ENCODE measurements at regions not wholly inside any gene's neighbourhood (a gene's known extent, or its start where the extent isn't known, plus 50 kb on each side); places are given as distances from the start of the nearest gene placed in this dataset.

GRCh38 chr3:160150525-160150924 lies 74.7 kb upstream of the C3orf80 start:
- H3K4me3 ChIP-seq = no peak overlapping the region
- H3K4me1 ChIP-seq (replicated peaks) = no peaks in the 10 kb centered on the region
- H3K36me3 ChIP-seq = no peaks in the 10 kb centered on the region
- no peaks in the 10 kb centered on the region for H3K27me3 ChIP-seq (replicated peaks)
- no peak overlapping the region for H3K27ac ChIP-seq
- H3K9me3 ChIP-seq (replicated peaks) = no peaks in the 10 kb centered on the region
- DNase-seq (ENCODE audit: low read depth in 1 of 2, low spot score in 2 of 2) = no peak

GRCh38 chr3:160152638-160153037 lies 72.6 kb upstream of the C3orf80 start:
- no peaks in the 10 kb centered on the region for H3K27me3 ChIP-seq (replicated peaks)
- DNase-seq (ENCODE audit: low read depth in 1 of 2, low spot score in 2 of 2) = no peak
- H3K4me1 ChIP-seq (replicated peaks) = no peaks in the 10 kb centered on the region
- no peak overlapping the region for H3K4me3 ChIP-seq
- no peaks in the 10 kb centered on the region for H3K36me3 ChIP-seq
- H3K27ac ChIP-seq = no peak overlapping the region
- no peaks in the 10 kb centered on the region for H3K9me3 ChIP-seq (replicated peaks)

GRCh38 chr3:160154033-160154432 lies 71.2 kb upstream of the C3orf80 start:
- no peak overlapping the region for H3K27ac ChIP-seq
- no peak for DNase-seq (ENCODE audit: low read depth in 1 of 2, low spot score in 2 of 2)
- H3K9me3 ChIP-seq (replicated peaks) = no peaks in the 10 kb centered on the region
- no peak overlapping the region for H3K4me3 ChIP-seq
- no peaks in the 10 kb centered on the region for H3K27me3 ChIP-seq (replicated peaks)
- H3K4me1 ChIP-seq (replicated peaks) = no peaks in the 10 kb centered on the region
- H3K36me3 ChIP-seq = no peaks in the 10 kb centered on the region

GRCh38 chr3:160154596-160154995 lies 70.6 kb upstream of the C3orf80 start:
- no peak for DNase-seq (ENCODE audit: low read depth in 1 of 2, low spot score in 2 of 2)
- no peaks in the 10 kb centered on the region for H3K36me3 ChIP-seq
- no peak overlapping the region for H3K4me3 ChIP-seq
- H3K4me1 ChIP-seq (replicated peaks) = no peaks in the 10 kb centered on the region
- H3K9me3 ChIP-seq (replicated peaks) = no peaks in the 10 kb centered on the region
- no peaks in the 10 kb centered on the region for H3K27me3 ChIP-seq (replicated peaks)
- H3K27ac ChIP-seq = no peak overlapping the region

- Histone ChIP-seq H3K27me3 (replicated peaks) (no peaks in the 10 kb centered on the region), H3K4me1 (replicated peaks) (no peaks in the 10 kb centered on the region), H3K27ac (no peak overlapping the region), H3K4me3 (no peak overlapping the region), H3K9me3 (replicated peaks) (no peaks in the 10 kb centered on the region), H3K36me3 (no peaks in the 10 kb centered on the region)
- no peak for DNase-seq (ENCODE audit: low read depth in 1 of 2, low spot score in 2 of 2)
Measured at GRCh38 chr3:160157321-160157720, 67.9 kb upstream of the C3orf80 start.

GRCh38 chr3:160159341-160159740 lies 65.9 kb upstream of the C3orf80 start:
- Histone ChIP-seq H3K4me1 (replicated peaks) (no peaks in the 10 kb centered on the region), H3K36me3 (no peaks in the 10 kb centered on the region), H3K27me3 (replicated peaks) (no peaks in the 10 kb centered on the region), H3K4me3 (no peak overlapping the region), H3K27ac (no peak overlapping the region), H3K9me3 (replicated peaks) (no peaks in the 10 kb centered on the region)
- DNase-seq (ENCODE audit: low read depth in 1 of 2, low spot score in 2 of 2) = no peak

- no peak overlapping the region for H3K4me3 ChIP-seq
- DNase-seq (ENCODE audit: low read depth in 1 of 2, low spot score in 2 of 2) = no peak
- no peaks in the 10 kb centered on the region for H3K9me3 ChIP-seq (replicated peaks)
Measured at GRCh38 chr3:160159806-160160205, 65.4 kb upstream of the C3orf80 start.

GRCh38 chr3:160161921-160162320 lies 63.3 kb upstream of the C3orf80 start:
- Histone ChIP-seq H3K27me3 (replicated peaks) (no peaks in the 10 kb centered on the region), H3K9me3 (replicated peaks) (no peaks in the 10 kb centered on the region), H3K36me3 (no peaks in the 10 kb centered on the region), H3K27ac (no peak overlapping the region), H3K4me3 (no peak overlapping the region), H3K4me1 (replicated peaks) (no peaks in the 10 kb centered on the region)
- no peak for DNase-seq (ENCODE audit: low read depth in 1 of 2, low spot score in 2 of 2)

More at GRCh38 chr3:160159806-160160205, 65.4 kb upstream of the C3orf80 start:
- H3K36me3 ChIP-seq = no peaks in the 10 kb centered on the region
- H3K27ac ChIP-seq = no peak overlapping the region
- H3K4me1 ChIP-seq (replicated peaks) = no peaks in the 10 kb centered on the region
- H3K27me3 ChIP-seq (replicated peaks) = no peaks in the 10 kb centered on the region

GRCh38 chr3:160162440-160162839 lies 62.8 kb upstream of the C3orf80 start:
- Histone ChIP-seq H3K4me3 (no peak overlapping the region), H3K9me3 (replicated peaks) (no peaks in the 10 kb centered on the region), H3K27ac (no peak overlapping the region), H3K36me3 (no peaks in the 10 kb centered on the region), H3K27me3 (replicated peaks) (no peaks in the 10 kb centered on the region), H3K4me1 (replicated peaks) (no peaks in the 10 kb centered on the region)
- DNase-seq (ENCODE audit: low read depth in 1 of 2, low spot score in 2 of 2) = no peak

- no peaks in the 10 kb centered on the region for H3K36me3 ChIP-seq
- DNase-seq (ENCODE audit: low read depth in 1 of 2, low spot score in 2 of 2) = no peak
- no peak overlapping the region for H3K4me3 ChIP-seq
- no peaks in the 10 kb centered on the region for H3K9me3 ChIP-seq (replicated peaks)
- H3K27me3 ChIP-seq (replicated peaks) = no peaks in the 10 kb centered on the region
- peaks cover 1% of the 10 kb centered on the region; the same call in 1 of the 2 replicates for H3K4me1 ChIP-seq (replicated peaks)
- no peak overlapping the region for H3K27ac ChIP-seq
Measured at GRCh38 chr3:160163229-160163878, 61.9 kb upstream of the C3orf80 start.

- peaks cover 13% of the 10 kb centered on the region for H3K4me1 ChIP-seq (replicated peaks)
- H3K4me3 ChIP-seq = no peak overlapping the region
- H3K36me3 ChIP-seq = no peaks in the 10 kb centered on the region
- no peak for DNase-seq (ENCODE audit: low read depth in 1 of 2, low spot score in 2 of 2)
- no peaks in the 10 kb centered on the region for H3K9me3 ChIP-seq (replicated peaks)
- H3K27ac ChIP-seq = peak overlapping the region; percentile 21; the same call in 1 of the 2 replicates
- no peaks in the 10 kb centered on the region for H3K27me3 ChIP-seq (replicated peaks)
Measured at GRCh38 chr3:160168246-160168645, 57.0 kb upstream of the C3orf80 start.

GRCh38 chr3:160169139-160169976 lies 55.9 kb upstream of the C3orf80 start:
- peaks cover 13% of the 10 kb centered on the region for H3K4me1 ChIP-seq (replicated peaks)
- H3K4me3 ChIP-seq = no peak overlapping the region
- no peaks in the 10 kb centered on the region for H3K36me3 ChIP-seq
- no peaks in the 10 kb centered on the region for H3K9me3 ChIP-seq (replicated peaks)
- H3K27me3 ChIP-seq (replicated peaks) = no peaks in the 10 kb centered on the region
- H3K27ac ChIP-seq = no peak overlapping the region; the same call in 1 of the 2 replicates
- DNase-seq (ENCODE audit: low read depth in 1 of 2, low spot score in 2 of 2) = peak in 1 of 2 experiments; percentile 47

GRCh38 chr3:160170409-160171370 lies 54.5 kb upstream of the C3orf80 start:
- Histone ChIP-seq H3K4me3 (no peak overlapping the region), H3K27ac (no peak overlapping the region), H3K4me1 (replicated peaks) (peaks cover 13% of the 10 kb centered on the region), H3K9me3 (replicated peaks) (no peaks in the 10 kb centered on the region), H3K27me3 (replicated peaks) (no peaks in the 10 kb centered on the region), H3K36me3 (no peaks in the 10 kb centered on the region)
- DNase-seq (ENCODE audit: low read depth in 1 of 2, low spot score in 2 of 2) = no peak
